HG03097 (cell line): ENCODE measurements at regions not wholly inside any gene's neighbourhood (a gene's known extent, or its start where the extent isn't known, plus 50 kb on each side); places are given as distances from the start of the nearest gene placed in this dataset.

Experiments used
- ATAC-seq: cut with Tn5 transposase; IDR thresholded peaks from one replicate; pipeline ENCODE4 v1.9.1; 2021; ENCODE audit not compliant: unreplicated experiment, low FRiP score

DNA sequence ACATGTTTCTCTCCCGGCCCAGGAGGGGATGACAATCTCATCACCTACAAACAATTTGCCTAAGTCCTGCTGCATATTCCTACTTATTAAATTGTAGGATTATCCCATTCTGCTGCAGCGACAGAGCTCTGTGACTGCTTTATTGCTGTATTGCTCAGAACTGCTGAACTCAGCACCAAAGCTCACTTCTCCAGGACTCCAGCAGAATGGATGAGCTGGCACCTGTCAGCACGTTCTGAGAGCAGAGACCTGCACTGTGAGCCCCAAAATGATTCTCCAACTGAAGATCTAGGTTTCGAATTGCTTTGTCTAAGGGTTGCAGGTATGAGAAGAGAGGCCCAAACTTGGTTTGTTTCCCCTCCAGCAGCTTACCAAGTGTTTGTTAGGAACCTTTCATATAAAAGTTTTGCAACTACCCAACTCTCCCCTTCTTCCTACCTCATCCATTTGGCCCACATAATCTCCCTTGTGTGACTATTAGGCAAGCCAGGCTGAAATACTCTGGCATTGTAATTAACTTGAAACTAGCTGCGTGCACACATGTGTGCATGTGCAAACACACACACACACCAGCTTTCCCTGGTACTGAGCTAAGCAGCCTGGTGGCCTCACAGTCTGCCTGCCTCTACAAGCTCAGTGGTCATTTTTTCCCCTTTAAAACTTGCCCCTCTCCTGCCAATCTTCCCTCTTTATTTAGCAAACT lies 161.4 kb upstream of the CAMK1G start:
- no peak for ATAC-seq

DNA sequence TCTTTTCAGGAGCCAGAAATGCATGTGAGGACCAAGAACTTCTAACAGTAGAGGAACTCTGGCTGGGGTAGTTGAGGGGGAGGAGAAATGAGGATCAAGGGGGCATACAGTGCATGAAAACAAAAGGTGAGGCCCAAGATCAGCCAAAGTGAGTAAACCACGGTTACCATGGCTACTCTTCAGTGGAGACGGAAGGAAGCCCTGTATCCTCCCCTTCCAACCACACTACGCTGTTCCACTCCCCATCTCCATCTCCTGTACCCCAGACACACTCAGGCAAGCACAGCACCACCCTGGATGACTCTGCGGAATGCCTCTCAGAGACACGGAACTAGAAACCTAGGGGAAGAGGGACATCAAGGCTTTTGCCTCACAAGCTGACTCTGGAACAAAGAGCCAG lies 157.6 kb upstream of the CAMK1G start:
- ATAC-seq: no peak

DNA sequence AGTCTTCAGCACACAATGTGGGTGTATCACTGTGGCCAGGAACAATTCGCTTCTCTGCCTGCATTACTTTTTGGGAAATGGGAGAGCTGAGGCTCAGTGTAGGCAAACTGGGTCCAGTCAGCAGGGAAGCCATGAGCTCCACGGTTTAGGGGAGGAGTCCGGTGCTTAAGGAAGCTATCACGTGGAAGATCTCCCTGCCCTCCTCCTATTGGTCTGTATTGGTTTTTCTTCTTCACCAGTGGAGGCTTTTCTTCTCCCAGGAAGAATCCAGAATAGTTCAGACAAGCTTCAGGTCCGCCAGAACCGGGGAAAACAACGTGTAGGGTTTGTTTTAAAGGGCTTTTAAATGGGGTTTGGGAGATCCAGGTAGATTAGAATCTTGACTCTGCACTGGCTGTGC lies 156.2 kb upstream of the CAMK1G start:
- no peak for ATAC-seq

DNA sequence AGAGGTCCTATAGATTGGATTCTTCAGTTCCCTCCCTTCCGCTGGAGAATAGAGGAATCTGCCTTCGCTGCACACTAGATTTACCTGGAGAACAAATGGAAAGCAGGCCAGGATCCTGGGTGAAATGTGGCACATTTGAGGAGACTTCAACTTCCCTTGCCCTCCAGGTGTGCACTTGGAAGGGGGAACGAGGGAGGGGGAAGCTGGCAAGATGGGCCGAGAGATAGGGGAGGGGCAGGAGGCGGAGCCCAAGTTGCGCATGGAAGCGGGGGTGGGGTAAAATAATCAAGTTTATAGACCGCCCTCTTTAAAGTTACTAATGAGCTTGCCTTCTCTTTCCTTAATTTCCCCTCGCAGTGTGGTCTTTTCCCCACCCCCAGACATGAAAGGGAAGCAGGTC lies 155.7 kb upstream of the CAMK1G start:
- no peak for ATAC-seq

DNA sequence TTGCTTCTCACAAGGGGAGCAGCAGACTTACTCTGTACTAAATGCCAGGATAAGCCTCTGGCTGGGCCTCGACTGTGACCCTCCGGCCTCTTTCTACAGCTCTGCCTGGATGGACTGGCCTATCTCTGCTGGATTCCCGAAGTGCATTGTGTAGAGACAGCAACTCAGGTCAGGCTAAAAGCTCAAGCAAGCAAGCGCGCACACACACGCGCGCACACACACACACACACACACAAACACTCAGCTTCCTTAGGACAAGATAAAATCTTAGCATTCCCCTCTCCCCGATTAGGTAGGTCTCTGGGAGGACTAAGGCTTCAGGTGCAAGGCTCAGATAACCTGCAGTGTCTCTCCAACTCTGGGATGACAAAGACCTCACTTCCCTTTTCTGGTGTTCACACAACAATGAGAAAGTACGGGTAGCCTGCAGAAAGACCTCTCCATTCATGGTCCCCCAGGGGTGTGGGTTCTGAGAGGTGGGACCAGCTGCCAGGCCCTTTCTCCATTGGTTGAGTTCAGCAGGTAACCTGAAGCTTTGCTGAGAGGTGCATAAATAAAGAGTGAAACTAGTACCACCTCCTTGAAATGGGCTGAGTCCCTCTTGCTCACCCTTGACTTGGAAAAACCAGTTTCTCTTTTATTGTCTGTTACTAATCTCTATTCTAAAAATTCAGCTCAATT lies 155.1 kb upstream of the CAMK1G start:
- ATAC-seq: no peak

DNA sequence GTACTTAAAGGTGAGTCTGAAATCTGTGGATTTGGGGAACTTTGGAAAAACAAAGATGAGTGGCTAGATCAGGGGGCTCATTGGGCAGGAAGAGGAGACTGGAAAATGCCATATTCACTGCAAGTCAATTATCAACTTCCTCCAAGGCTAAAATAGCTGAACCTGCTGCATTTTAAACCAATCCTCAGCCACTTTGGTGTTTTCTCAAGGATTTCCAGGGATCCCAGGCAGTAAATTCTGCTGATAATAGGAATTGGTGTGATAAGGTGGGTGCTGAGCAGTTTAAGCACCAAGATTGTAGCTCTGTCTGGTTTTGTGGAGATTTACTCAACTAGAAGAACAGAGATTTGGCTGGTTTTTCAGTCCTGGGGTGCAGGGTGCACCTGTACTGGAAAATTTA lies 153.9 kb upstream of the CAMK1G start:
- ATAC-seq: no peak

DNA sequence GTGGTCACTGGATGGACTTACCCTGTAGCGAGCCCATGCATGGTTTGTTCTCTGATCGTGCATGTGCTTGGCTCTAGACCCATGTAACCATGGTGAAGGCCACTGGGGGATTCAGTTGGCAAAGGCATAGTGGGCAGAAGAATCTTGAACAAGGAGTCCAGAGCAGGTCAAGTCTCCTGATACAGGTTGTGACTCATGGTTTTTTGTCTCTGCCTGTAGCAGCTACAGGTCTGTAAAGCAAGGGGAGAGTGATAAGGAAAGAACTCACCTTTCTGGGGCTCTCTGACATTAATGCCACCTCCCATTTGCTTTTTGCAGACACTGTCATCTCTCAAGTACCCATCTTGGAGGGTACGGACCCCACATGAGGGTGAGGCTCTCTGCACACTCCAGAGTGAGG lies 153.4 kb upstream of the CAMK1G start:
- no peak for ATAC-seq

DNA sequence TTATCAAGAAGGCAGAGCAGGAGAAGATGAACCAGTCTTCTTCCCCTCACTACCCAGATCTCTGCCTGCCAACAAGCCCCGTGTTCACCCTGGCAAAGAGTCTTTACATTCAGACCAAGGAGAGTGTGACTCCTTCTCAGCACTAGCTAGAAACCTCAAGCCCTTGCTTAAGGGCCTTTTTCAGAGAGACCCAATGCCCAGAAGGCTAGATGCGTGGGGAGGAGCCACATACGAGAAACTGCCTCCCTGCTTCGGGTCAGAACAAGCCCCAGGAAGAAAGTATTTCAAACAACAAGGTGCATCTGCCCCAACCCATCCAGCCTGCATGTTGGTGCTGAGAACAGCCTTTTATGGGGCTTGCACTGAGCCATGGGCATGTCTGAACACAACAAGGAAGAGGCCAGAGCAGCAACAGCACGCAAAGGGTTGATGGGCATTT lies 152.7 kb upstream of the CAMK1G start:
- ATAC-seq: no peak

DNA sequence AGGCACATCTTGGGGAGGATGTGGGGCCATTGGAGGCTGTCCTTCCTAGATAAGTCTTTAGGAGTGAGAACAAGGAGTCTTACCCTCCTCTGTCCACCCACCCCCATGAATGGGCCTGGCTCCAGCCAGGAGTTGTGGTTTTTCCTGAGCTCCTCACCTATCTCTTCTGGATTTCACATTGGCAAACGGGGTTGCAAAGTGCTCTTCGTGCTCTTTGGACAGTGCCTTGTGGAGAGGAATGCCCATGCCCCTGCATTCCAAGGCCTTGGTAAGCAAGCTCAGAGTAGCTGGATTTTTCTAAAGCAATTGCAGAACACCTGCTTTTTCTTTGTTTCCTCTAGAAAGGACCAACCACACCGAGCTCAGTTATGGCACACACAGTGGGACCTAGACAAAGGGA lies 152.1 kb upstream of the CAMK1G start:
- ATAC-seq: no peak

DNA sequence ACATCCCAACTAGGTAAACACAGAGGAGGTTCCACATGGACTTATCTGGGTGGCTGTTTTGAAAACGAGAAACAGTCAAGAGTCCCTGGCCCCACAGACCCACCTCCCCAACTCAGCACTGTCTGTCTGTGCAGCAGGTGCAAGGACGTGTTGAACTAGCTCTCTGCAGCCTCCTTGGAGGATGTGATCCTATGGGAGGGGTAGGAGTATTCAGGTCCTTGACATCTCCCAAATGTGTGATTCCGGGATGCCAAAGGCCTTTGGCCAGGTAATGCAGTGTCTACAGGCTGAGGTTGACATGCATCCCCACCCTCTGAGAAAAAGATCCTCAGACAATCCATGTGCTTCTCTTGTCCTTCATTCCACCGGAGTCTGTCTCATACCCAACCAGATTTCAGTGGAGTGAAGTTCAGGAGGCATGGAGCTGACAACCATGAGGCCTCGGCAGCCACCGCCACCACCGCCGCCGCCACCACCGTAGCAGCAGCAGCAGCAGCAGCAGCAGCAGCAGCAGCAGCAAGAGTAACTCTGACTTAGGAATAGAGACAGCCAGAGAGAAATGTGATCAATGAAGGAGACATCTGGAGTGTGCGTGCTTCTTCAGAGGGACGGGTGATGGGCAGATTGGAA lies 151.6 kb upstream of the CAMK1G start:
- ATAC-seq: no peak

DNA sequence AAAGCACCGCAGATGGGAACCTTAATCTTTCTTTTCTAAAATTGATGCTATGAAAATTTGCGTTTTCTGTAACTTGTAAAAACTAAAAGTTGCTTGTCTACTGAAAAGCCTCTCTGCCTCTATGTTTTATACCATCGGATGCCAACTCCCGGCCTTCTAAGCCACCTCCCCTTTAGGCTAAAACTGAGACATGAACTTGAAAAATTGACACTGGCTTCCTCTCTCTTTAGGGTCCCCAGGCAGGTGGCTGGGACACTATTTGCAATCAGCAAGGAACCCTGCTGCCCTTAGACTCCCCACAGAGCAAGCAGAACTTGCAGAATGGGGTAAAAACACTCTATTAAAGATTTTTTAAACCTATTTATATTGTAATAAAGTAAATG lies 151.1 kb upstream of the CAMK1G start:
- no peak for ATAC-seq

DNA sequence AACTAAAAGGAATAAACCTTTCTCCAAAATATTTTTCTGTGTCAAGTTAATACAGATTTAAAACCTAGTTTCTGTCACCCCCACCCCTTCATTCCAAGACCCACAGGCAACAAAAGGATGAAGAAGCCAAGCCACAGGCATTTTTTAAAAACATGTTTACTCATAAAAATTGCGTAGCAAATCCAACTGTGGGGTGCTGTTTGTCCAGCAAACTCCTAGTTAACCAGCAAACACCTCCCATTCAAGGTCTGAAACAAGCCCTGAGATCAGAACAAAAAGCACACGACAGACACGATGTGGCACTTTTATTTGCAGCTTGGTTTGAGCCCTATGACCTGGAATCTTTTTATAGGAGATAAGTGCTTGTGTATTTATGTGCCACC lies 149.9 kb upstream of the CAMK1G start:
- ATAC-seq: no peak

DNA sequence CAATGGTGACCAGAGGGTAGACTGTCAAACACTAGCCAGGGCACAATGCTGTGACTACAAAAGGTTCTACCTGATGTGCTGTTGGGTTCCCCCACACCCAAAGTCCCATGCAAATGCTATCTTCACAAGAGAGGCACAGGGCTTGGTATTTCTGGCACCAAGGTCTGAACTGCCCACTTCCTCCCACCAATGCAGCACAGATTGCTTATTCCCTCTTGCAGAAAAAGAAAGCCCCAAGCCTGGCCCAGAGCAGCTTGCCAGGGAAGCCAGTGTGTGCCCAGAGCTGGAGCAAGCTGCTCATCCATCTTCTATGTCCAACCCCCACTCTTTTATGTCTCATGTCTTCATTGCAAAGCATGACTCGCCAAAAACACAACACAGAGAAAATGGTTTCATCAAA lies 149.4 kb upstream of the CAMK1G start:
- ATAC-seq: no peak

DNA sequence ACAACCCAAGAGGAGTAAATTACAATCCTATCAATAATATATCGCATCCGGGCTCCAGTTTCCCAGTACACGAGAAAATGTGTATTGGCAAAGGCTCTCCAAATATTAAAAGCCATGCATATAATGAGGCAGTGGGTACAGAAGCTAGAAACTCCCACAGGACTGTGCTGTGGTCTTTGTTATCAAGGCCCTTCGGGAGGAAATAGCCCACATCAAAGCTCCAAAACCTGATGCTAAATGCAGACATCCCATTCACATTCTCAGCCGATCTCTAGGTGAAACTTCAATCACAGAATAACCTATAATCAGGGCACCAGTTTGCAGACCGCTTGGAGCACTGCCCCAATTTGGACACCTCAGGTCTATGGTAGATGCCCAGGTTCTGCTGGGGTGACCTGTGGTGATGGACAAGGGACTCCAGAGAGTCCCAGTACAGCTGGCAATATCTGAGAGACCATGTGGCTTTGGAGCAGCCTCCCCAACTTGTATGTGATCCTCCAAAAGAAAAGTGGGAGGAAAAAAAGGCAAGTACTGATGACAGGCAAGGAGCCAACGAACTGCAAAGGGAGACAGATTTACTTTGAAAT lies 148.8 kb upstream of the CAMK1G start:
- ATAC-seq: no peak

DNA sequence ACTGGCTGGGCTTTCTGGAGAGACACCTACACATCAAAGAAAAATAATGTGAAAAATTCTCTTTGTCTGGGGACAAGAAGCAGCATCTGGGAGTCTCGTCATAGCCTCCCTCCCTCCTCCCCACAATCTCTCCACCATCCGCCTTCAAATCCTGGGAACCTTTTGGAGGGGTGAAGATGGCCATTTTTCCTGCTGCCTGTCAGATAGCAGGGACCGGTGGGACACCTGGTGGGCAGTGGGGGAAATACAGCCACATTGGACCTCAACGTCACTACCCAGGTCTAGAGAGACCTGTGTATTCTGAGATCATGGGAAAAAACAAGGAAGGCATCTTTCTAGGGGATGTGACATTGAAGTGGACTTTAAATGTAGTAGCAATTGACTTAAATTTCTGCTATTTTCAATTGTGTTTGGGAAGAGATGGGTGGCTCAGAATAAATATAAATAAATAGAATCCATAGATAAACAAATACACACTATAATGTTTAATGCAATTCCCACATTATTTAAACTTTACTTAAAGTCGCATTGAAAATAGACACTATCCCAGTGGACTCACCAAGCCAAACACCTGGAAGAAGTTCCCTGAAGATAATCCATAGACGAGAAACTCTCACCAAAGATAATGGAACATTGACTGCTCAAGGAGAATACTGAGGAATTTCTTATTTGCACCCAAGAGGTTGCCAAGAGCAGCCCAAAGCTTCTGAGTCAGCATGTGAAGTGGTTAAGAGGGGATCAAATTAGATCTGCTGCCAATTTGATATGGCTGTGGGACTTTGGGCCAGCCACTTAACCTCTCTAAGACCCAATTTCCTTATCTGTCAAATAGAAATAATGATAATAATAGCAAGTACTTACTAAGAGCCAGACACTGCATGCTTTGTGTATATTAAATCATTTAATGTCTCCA lies 147.6 kb upstream of the CAMK1G start:
- peak; percentile 57 for ATAC-seq

DNA sequence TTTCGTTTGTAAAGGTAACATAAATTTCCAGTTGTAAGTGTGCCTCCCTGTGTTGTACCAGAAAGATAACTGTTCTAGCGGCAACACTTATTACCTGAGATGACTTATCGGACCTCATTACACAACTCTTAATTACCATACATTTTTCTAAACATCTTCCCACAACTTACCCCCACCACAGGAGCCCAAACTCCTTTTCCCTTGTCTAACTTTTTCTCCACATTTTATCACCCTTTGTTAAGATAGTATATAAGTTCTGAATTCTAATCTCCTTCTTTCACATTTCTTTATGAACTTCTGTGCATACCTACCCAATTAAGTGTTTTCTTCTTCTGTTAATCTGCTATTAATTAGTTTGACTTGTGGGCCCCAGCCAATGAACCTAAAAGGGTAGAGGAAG lies 143.7 kb upstream of the CAMK1G start:
- ATAC-seq: no peak

DNA sequence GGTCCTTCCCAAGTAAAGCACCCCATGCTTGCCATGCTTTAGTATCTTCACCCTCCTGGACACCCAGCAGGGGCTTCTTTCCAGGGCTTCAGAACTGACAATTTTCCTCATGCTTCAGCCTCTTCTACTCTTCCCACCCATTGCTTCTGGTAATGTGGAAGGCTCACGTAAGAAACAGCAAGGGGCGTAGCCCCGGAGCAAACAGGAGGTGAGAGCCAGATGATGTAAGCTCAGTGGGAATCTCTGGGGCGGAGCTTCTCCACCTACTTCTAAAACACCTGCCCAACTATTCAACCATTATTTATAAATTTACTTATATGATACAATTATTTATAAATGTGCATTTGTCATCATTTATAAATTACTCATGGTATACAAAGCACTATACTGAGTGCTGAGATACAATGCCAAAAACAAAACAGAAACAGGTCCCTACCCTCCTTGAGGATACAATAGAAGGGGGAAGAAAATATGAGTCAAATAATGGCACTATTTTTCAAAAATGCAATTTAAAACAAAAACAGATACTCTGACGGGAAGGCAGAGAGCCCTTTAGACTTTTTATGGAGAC lies 140.1 kb upstream of the CAMK1G start:
- ATAC-seq: no peak

DNA sequence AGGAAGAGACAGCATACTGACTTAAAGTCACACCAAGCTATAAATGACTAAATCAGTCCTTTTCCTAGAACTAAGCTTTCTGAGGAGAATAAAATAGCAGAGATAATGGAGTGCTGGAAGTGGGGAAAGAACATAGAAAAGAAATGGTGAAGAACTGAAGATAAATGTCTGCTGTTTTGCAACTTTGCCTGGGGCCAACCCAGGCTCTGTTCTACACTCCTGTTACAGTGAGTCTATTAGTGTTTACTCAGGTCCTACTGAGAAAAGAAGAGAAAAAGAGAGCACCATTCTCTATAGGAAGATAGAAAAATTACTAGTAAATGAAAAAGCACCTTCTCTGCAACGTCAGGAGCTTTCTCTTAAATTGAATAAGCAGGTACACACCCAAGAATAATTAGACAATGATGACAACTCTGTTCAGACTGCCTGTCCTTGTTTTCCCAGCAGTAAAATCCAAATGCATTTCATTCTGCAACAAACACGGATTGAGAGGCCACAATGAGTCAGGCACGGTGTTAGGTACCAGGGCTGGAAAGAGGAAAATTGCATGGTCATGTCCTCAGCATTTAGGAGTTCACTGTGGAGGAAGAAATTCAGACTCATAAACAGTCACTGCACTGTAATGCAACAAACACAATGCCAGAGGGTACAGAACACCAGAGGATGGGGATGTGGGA lies 139.4 kb upstream of the CAMK1G start:
- no peak for ATAC-seq

DNA sequence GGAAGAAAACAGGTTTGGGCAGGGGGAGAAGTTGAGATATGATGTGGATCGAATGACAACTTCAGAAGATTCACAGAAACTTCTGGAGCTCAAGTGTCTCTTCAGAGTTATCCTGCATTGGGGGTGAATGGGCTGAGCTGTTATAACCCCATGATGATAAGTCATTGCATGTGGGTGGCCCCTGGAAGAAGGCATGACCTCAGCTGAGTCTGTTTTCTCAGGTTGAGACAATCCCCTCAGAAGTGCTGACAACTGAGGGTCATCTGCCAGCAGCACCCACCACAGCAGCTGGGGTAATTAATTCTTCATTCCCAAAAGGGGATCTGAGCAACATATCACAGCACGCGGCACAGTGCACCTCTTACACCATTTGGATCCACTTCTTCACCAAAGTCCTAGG lies 138.6 kb upstream of the CAMK1G start:
- no peak for ATAC-seq

DNA sequence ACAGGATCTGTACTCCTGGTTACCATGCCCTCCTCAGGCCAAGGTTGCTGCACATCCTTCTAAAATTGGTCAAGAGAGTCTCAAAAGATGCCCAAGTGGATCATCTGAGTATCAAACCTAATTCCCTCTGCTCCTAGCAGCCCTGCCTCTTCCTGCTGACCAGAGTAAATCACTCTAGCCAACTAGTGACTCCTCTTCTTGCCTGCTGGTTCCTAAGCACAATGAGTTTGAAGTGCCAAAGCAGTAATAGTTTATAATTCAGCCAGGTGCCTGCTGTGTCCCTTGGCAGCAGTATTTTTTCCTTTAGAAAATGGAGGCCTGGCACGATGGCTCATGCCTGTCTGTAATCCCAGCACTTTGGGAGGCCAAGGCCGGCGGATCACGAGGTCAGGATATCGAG lies 137.9 kb upstream of the CAMK1G start:
- ATAC-seq: no peak
